SU-DHL-6 (cell line): ENCODE measurements at regions not wholly inside any gene's neighbourhood (a gene's known extent, or its start where the extent isn't known, plus 50 kb on each side); places are given as distances from the start of the nearest gene placed in this dataset.

Experiments
- H2AFZ ChIP-seq: fragments of 200-600 bp; sonication (generic); 2 replicates; pipeline ENCODE4 v1.6.1; 2014; ENCODE audit warnings: low read depth, mild to moderate bottlenecking, moderate library complexity, mixed read lengths, antibody characterized with exemption, low read length; ENCODE audit not compliant: severe bottlenecking
- H3F3A ChIP-seq: fragments of 200-600 bp; shearing (Covaris generic); 2 replicates; pipeline ENCODE4 v1.6.0; 2016; ENCODE audit warnings: antibody characterized with exemption, mild to moderate bottlenecking; ENCODE audit not compliant: insufficient read depth
- H3K27ac ChIP-seq: fragments of 200-600 bp; sonication (generic); 2 replicates; pipeline ENCODE4 v1.5.1; 2016; ENCODE audit warnings: low read depth, mild to moderate bottlenecking, low read length, moderate library complexity, mixed read lengths
- H3K27me3 ChIP-seq: fragments of 200-600 bp; sonication (generic), shearing (Covaris generic); 2 replicates; pipeline ENCODE4 v1.6.0; 2014; ENCODE audit warnings: mild to moderate bottlenecking, low read length
- H3K36me3 ChIP-seq: fragments of 200-600 bp; sonication (generic); 2 replicates; pipeline ENCODE4 v1.6.1; 2014; ENCODE audit warnings: mild to moderate bottlenecking, low read length, mixed read lengths
- H3K4me2 ChIP-seq: fragments of 300-600, 200-600 bp; shearing (Covaris generic), sonication (generic); 2 replicates; pipeline ENCODE4 v1.6.0; 2014; ENCODE audit warnings: low read length, low read depth, mild to moderate bottlenecking; ENCODE audit not compliant: poor library complexity, severe bottlenecking
- H3K4me3 ChIP-seq: fragments of 200-600 bp; sonication (generic); 2 replicates; pipeline ENCODE4 v1.5.1; 2014; ENCODE audit warnings: antibody characterized with exemption, low read length, mild to moderate bottlenecking, mixed read lengths; ENCODE audit not compliant: insufficient read depth, poor library complexity, severe bottlenecking
- H3K79me2 ChIP-seq: fragments of 200-600 bp; sonication (generic); 2 replicates; pipeline ENCODE4 v1.6.1; 2014; ENCODE audit warnings: mild to moderate bottlenecking, low read length, moderate library complexity; ENCODE audit not compliant: insufficient read depth
- H3K9ac ChIP-seq: fragments of 200-600 bp; sonication (generic); 2 replicates; pipeline ENCODE4 v1.7.0; 2014; ENCODE audit warnings: mild to moderate bottlenecking, low read length
- H3K9me2 ChIP-seq: fragments of 200-600 bp; sonication (generic); replicated peaks from 2 replicates; pipeline ENCODE4 v1.6.1; 2014; ENCODE audit warnings: low read length; ENCODE audit not compliant: insufficient read depth
- H3K9me3 ChIP-seq: fragments of 200-600 bp; sonication (generic); 2 replicates; pipeline ENCODE4 v1.6.1; 2014; ENCODE audit warnings: low read length, mixed read lengths; ENCODE audit not compliant: insufficient read depth
- H4K20me1 ChIP-seq: fragments of 200-600 bp; sonication (generic); 2 replicates; pipeline ENCODE4 v1.6.1; 2014; ENCODE audit warnings: low read depth, mild to moderate bottlenecking, antibody characterized with exemption, low read length, moderate library complexity, mixed read lengths
- CTCF ChIP-seq: fragments of 200-600 bp; sonication (generic); IDR thresholded peaks from one replicate; pipeline ENCODE4 v1.5.1; 2017; ENCODE audit warnings: antibody characterized with exemption, mild to moderate bottlenecking, low read length, moderate library complexity; ENCODE audit not compliant: insufficient read depth, poor library complexity, severe bottlenecking
- EZH2phosphoT487 ChIP-seq: fragments of 200-600 bp; sonication (generic), shearing (Covaris generic); conservative IDR thresholded peaks from 2 replicates; pipeline ENCODE4 v1.6.1; 2018; ENCODE audit warnings: mild to moderate bottlenecking, antibody characterized with exemption, low read length, moderate library complexity, mixed read lengths

DNA sequence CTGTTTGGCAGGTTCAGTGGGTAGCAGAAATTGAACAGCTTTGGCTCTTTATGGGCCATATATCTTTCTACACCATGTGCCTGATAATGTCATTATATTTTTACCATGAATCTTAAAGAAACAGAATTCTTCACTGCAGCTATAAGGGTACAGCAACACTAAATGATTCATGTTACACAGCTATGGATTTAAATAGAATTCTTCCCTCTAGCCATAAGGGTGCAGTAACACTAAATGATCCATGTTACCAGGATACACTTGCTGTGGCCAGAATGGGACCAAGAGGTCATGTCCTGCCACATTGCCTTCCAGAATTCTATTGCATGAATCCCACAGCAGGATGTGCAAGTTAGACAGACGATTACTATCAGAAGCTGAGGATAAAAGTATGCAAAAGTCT, 603.9 kb downstream of the FSCB start:
- Histone ChIP-seq H3K4me3 (no peak overlapping the region), H3K79me2 (no peaks in the 10 kb centered on the region), H3K9me2 (no peaks in the 10 kb centered on the region), H3K36me3 (no peaks in the 10 kb centered on the region), H3F3A (no peaks in the 10 kb centered on the region), H3K27ac (no peak overlapping the region), H3K4me2 (no peak overlapping the region), H2AFZ (peak overlapping the region; percentile 54), H3K27me3 (no peaks in the 10 kb centered on the region), H4K20me1 (no peaks in the 10 kb centered on the region), H3K9ac (no peak overlapping the region), H3K9me3 (no peaks in the 10 kb centered on the region)
- no peak for TF ChIP-seq CTCF
- no peak for TF ChIP-seq EZH2phosphoT487

GRCh38 chr14:43901911-43902673, 605.0 kb downstream of the FSCB start:
- Histone ChIP-seq H3K27me3 (no peaks in the 10 kb centered on the region), H3K4me3 (no peak overlapping the region), H3K27ac (no peak overlapping the region), H3F3A (no peaks in the 10 kb centered on the region), H3K9ac (no peak overlapping the region), H3K9me3 (no peaks in the 10 kb centered on the region), H3K9me2 (no peaks in the 10 kb centered on the region), H3K36me3 (no peaks in the 10 kb centered on the region), H4K20me1 (no peaks in the 10 kb centered on the region), H3K4me2 (no peak overlapping the region), H2AFZ (peak overlapping the region; percentile 54), H3K79me2 (no peaks in the 10 kb centered on the region)
- TF ChIP-seq EZH2phosphoT487 (no peak), CTCF (no peak)

DNA sequence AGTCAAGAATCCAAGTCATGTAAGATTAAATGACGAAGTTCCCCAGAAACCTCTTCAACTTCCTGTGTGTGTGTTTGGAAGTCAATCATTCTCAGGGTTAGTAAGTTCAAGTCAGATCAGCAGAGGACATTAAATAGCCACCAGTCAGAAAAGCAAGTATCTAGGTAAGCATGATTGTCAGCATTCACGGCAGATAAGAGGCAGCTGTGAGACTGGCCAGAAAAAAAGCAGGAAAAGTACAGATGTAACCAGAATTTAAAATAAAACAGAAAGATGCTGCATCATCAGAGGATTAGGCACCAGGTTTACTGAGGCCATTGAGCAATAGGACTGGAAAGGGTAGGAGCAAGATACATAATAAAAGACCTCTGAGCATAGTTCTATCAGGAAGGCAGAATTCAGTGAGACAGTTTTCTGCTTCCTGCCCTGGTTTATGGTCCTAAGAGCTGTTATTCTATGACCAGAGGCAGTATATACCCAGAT, 606.9 kb downstream of the FSCB start:
- no peak overlapping the region for H3K9ac ChIP-seq
- no peak overlapping the region for H3K4me3 ChIP-seq
- no peaks in the 10 kb centered on the region for H3K9me3 ChIP-seq
- no peaks in the 10 kb centered on the region for H4K20me1 ChIP-seq
- TF ChIP-seq EZH2phosphoT487 (no peak), CTCF (no peak)
- H3K27me3 ChIP-seq: no peaks in the 10 kb centered on the region
- H3K36me3 ChIP-seq: no peaks in the 10 kb centered on the region
- H3K79me2 ChIP-seq: no peaks in the 10 kb centered on the region
- H3K27ac ChIP-seq: no peak overlapping the region
- H3K4me2 ChIP-seq: no peak overlapping the region
- H3F3A ChIP-seq: no peaks in the 10 kb centered on the region
- peak overlapping the region; percentile 59 for H2AFZ ChIP-seq
- H3K9me2 ChIP-seq: no peaks in the 10 kb centered on the region
